HG03558 (cell line): ENCODE measurements at regions not wholly inside any gene's neighbourhood (a gene's known extent, or its start where the extent isn't known, plus 50 kb on each side); places are given as distances from the start of the nearest gene placed in this dataset.

ENCODE experiments used
- ATAC-seq: cut with Tn5 transposase; IDR thresholded peaks from one replicate; pipeline ENCODE4 v1.9.1; 2021; ENCODE audit warnings: moderate number of reproducible peaks; ENCODE audit not compliant: unreplicated experiment; ENCODE audit errors: extremely low read depth

DNA sequence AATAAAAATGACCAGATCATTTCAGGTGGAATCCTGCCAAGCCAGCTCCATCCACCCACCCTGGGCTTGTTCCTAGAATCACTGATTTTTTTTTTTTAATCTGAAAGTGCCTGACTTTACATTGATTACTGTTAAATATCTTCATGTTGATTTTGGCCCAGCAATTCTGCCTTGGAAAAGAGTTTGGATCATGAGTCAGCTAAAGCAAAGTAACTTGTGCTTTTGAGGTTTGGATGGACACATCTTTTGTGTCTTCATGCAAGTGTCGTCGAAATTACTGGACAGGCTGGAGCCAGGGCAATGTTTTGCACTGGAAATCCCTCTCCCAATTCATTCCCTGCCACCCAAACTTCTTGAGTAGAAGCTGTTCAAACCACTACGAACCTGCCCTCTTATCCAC lies 164.0 kb upstream of the SYT13 start:
- no peak for ATAC-seq

DNA sequence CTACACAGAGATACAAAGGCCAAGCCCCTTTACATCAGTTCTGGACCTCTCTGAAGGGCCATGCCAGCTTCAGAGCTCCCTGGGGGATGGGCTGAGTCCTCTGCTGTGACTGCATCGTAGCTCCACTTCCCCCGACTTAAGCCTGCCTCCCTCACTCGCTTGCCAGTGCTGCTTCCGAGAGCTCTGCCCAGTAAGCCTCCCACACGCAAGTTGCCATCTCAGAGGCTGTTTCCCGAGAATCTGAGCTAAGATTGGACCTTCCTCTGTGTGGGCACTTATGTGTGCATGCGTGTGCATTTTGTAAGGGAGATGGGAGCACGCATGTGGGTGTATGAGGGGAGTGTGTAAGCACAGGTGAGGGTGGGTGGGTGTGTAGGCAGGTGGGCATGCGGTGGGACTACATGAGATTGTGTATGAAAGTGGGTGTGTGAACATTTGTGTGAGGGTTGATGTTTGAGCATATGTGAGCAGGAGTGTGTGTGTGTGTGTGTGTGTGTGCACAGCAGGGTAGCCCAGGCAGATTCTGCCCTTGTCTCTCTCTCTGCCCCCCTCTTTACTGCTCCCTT lies 163.0 kb upstream of the SYT13 start:
- ATAC-seq: no peak

DNA sequence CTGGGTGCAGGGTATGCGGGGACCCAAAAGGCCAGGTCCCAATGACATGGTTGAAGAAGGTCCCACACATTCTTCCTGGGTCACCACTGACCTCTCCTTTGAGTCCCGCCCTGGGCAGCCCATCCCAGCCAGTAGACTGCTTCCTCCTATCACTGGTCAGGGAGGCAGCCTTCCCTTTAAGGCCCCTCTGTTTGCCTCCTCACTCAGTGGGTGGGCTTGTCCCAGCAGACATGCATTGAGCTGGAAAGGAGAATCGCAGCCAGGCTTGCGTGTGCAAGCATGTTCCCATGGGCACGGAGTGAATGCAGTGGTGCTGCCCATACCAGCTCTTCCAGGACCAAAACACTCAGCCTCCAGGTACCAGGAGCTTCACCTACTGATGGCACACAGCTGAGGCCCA lies 162.4 kb upstream of the SYT13 start:
- ATAC-seq: no peak

DNA sequence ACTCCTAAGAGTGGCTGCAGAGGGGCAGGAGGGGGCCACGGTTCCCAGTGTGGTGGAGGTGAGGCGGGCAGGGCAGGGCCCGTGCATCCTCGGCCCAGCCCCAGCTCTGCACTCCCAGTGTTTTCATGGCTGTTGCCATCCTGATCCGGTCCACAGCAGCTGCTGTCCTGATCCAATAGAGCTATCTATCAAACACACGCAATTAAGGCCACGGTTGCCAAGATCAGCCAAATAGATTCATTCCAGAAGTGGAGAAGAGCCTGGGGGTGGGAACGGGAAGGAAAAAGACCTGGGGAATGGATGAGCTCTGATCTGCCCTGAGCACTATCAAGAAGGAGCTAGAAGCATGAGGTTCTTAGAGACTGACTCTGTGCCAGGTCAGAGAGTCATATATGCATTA lies 160.9 kb upstream of the SYT13 start:
- no peak for ATAC-seq

DNA sequence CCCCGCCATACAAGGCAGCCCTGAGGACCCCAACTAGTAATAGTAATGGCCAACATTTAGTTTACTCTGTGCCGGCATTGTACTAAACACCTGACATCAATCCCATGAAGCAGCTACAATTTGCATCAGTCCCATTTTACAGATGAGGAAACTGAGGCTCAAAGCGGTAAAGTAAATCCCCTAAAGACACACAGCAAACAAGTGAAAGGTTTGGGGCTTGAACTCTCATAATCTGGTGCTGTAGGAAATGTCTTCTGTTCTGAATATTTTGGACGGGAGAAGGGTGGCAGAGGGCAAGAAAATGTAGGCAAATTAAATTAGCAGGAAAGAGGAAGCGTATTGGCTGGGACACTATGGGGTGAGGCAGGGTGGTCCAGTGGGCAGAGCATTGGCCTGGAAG lies 160.3 kb upstream of the SYT13 start:
- ATAC-seq: no peak

DNA sequence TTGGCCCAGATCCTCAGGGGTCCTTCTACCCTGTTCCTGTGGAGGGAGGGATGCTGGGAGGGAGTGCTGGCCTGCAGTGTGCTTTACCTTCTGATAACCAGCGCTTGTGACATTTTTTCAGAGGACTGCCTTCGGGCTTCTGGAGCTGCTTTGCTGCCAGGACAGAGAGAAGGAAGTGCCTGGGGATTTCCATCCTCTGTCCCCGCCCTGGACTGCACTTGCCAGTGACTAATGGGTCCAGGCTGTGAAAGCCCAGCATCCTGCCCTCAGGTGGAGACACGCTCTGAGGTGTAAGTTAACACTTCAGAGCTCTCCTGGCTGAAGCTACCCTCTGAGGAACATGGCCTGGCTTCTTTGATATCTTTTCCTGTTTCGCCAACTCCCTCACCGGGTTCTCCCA lies 158.7 kb upstream of the SYT13 start:
- no peak for ATAC-seq

DNA sequence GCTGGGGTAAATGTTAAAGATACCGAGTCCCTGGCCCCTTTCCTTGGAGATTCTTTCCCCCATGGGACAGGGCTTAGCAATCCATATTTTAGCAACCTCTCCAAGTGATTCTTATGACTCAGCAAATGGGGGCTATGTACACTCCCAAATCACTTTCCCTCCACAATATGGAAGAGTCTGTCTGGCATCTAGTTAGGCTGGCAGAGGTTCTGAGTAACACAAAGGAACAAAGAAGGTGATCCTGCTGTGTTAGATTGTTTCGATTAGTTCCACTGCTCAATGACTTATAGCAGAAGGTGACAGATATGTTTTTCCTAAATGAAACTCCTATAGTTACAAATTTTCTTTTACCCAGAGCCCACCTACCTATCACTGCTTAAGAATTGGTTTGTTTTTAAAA lies 154.0 kb upstream of the SYT13 start:
- no peak for ATAC-seq

DNA sequence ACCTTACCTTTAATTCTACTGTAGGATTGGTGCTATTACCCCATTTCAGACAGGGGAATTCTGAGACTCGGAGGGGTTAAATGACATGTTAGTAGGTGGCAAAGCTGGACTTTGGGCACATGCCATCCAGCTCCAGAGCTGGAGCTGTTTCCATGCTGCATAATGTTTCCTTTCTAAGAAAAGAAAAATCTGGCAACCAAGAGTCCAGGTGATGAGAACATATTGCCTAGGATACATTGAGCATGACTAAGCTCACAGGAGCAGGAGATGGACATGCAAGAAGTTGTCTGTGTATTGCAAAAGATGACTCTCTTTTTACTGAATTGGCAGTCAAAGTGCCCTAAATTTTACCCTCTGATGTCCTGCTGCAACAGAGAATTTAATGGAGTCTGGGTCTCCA lies 150.8 kb upstream of the SYT13 start:
- no peak for ATAC-seq

DNA sequence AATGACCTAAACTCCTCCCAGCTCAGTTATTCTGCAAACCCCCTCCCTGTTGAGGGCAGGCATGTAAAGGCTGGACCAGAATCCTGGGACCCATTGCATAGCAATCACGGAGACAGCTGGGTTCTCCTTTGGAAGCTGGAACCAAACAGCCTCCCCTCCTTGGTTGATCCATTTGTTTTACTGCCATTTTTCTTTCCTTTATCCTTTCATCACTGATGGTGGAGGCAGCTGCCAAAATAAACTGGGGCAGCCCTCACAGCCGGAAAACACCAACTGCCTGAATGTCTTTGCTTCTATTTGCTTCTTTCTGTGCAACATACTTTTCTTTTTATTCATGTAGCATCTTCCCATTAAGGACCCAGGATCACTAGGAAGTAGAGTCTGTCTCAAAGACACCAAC lies 150.0 kb upstream of the SYT13 start:
- ATAC-seq: no peak

DNA sequence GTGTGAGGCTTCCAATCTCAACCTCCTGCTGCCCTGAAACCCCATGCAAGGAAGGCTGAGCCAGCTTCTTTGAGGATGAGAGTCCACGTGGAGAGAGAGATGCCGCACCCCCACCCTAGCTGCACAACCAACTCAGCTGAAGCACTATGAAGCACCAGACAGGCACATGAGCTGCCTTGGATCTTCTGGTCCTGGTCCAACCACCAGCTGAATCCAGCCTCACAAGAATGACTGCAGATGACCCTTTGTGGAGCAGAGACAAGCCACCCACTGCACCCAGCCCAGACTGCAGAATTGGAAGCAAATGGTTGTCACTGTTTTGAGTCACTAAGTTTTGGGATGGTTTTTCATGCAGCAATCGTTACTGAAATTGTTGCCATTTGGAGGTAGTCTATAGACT lies 149.6 kb upstream of the SYT13 start:
- ATAC-seq: no peak

DNA sequence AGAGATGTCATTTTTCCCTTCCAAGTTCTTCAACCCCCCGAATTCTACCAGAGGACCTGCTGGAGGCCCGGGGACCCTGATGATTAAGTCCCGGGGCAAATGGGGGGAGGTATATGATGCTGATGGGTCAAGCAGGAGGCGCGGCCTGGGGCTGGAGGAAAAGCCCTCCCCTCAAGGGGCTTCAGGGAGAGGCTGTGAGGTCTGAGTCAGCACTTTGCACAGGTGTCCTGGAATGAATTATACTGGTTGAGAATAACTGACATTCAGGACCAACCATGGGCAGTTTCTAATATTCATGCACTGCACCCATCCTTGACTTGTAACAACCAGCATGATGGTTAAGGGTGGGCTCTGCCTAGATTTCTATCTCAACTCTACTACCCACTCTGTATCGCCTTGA lies 146.8 kb upstream of the SYT13 start:
- no peak for ATAC-seq

DNA sequence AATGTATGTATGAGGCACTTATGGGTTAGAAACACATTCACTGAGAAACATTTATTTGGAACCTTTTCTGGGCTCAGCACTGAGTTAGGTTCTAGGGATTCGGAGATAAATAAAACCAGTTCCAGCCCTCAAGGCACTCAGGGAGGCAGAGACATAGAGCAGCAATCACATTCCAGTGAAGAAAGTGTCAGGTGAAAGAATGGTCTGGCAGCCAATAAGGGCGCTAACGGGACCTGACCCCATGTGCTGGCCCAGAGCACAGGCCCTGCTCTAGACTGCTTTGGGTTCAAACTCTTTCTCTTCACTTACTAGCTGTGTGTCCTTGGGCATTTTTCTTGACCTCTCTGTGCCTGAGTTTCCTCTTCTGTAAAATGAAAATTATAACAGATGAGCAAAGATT lies 146.0 kb upstream of the SYT13 start:
- no peak for ATAC-seq

DNA sequence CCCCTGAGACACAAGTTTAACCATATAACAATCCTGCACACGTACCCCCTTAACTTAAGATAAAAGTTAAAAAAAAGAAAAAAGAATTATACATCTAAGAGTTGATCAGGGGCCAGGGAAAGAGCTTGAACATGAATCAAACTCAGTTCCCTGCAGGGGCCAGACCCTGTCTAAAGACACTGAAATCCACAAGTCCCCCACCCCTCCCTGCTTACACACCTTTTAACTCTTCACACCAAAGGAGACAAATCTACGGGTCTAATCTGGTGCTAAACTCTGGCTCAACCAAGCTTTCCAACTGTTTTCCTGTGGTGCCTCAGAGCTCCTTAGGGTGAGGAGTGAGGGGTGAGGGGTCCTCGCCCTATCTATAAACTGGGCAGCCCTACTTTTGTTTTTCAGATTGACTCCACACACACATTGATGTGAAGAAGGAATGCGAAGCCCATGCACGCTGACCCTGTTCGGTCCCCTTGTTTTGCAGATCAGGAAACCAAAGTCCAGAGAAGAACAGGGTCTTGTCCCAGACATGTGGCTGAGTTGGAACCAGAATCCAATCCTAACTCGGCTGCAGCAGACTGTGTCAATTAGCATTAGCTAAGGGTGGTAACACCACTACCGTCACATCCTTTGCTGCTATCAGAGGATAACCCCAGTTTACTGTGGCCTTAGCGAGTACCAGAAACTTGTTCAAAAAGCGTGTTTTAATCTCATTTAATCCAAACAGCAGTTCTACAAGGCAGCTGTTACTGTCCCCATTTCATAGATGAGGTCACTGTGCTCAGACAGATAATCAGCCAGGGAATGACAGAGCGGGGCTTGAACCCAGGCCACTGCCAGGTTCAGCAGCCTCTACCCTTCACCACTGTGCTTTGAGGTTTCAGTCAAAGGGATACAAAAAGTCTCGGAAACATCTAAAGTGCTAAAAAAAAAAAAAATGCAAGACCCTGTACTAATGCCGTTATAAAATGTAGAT lies 145.2 kb upstream of the SYT13 start:
- ATAC-seq: no peak

DNA sequence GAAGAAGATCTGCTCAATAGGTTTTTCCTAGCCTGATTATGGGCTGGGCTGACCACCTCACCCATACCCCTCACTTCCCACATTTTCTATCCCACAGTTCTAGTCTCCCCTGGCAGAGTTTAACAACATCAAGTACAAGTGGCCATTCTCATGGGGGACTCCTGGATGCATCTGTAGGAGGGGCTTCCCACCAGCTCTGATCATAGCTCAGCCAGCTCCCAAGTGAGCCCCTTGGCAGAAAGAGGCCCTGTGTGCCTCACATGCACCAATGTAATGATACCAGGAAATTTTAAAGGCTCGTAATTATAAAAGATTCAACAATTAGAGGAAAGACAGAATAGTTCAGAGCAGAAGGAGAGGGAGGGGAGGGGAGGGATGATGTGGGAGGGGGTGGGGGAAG lies 144.2 kb upstream of the SYT13 start:
- ATAC-seq: no peak

DNA sequence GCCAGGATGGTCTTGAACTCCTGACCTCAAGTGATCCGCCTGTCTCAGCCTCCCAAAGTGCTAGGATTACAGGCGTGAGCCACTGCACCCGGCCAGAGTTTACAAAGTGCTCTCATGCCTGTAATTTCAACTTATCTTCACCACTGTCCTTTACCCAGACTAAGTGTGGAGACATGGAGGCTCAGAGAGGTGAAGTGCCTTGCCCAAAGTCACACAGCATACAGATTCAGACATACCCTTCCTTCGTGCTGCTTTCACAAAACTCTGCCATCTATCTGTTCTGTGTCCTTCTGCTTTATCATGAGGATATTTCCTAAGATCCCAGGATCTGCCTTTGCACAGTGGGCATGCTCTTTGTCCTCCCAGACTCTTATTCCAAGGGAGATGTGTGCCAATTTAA lies 143.6 kb upstream of the SYT13 start:
- ATAC-seq: no peak

DNA sequence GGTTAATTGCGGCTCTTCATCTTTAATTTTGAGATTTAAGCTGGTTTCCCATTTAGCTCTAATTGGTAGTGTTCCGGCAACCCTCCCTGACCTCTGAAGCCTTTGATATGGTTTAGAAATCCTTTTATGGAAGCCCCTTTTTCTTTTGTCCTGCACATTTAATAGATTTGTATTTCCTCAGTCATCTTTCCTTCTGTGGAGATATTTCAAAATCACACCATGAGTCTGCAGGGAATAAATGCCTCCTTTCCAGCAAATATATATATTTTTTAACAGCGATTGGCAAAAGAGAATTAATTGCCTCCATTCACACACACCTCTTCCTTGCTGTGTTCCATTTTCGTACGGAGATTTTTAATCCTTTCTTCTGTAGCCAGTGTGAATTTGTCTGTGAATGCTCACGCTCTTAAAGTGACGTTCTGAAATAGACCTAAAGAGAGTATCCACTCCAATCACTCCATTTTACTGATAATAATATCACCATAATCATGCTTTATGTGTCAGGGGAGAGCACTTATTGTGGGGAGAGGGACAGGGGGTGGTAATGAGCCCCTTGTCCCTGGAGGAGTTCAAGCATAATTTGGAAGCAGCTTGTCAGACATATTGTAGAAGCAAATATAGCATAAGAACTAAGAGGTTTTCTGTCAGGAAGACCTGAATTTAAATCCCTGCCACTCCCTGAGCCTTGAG lies 142.5 kb upstream of the SYT13 start:
- no peak for ATAC-seq

DNA sequence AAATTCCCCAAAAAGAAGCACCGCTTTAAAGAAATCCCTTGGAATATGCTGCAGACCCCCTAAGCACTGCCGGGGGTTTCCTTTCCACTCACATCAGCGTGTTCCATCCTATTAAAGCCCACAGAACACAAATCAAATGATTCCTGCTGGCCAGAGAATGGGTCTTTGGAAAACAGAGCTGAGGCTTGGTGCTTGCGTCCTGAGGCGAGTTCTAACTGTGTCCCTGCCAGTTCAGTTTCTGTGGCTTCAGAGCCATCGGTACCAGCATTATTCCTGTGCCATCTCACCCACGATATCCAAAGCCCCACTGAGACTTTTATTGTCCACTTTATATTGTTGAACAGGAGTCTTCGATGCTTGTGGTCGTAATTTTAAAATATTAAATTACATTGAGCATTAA lies 142.0 kb upstream of the SYT13 start:
- no peak for ATAC-seq

DNA sequence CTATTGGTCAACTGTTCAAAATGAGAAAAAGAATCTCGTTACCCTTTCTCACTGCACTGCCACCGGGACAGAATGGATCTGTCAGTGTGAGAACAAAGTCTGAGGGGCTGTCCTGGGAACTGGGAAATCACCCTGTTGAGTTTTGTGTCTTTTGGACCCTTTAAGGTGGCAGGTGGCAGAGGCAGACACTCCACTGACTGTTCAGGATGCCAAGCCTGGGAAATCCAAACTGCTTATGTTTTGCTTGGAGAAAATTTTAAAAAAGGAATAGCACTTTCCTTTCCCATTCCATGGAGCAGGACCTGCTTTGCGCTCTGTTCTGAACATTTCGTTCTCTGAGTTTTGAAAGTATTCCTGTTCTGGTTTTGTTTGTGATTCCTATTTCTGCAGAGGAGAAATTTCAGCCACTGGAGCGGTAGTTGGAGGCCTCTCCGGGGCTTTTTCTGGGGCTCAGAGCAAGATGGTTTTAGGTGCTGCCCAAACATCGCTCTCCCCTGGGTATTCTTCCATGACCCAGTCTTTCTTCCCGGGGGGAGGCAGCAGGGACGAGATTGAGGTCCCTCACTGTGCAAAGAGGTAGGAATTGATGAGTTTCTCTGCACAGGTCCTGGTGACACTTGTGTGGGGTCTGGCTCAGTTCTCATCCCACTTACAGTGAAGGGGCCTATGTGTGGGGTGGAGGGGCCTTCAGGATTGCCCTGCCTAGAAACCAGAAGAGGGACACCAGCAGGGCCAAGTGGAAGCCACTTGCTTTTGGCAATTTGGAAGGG lies 138.5 kb upstream of the SYT13 start:
- no peak for ATAC-seq

DNA sequence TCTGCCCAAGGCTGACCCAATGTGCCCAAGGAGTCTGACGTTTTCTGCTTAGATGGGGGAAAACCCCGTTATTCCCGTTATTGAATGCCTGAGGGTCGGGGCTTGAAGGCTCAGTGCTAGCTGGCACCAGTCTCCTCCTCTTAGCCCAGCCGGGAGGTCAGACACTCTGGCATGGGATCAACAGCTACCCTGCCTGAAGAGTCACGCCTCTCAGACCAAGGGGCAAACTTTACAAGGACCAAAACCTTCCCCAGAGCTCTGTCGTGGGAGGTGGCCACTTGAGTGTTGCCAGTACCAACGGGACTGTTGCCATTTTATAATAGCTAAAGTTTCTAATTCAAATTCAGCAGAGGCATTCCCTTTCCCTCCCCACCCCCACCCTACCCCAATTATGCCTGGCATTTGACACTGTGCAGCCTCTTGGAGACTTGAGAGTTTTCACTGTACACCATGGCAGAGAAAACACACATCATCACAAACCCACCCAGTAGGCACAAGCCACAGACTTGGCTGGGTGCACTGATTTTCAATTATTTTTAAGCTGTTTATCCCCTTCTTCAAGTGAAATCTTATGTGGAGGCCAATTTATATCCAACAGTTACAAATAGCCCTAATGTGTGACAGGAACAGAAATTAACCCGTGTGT lies 137.5 kb upstream of the SYT13 start:
- no peak for ATAC-seq

DNA sequence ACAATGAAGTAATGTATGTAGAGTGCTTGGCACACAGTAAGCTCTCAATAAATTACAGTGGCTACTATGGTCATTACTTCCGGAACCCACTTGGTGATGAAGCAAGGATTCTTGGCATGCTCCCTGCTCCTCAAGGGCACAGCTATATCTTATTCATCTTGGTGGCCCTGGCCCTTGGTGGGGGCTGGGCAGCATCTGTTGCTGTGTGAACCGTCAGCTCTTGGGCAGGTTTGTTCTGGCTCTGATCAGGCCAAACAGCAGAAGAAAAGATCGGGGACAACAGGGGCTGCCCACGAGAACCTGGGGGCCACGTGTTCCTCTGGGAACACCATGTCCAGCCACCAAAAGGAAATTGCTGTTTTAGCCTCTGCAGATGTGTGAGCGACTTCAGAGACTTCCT lies 136.9 kb upstream of the SYT13 start:
- ATAC-seq: no peak
